GM12891 (cell line): ENCODE measurements at regions not wholly inside any gene's neighbourhood (a gene's known extent, or its start where the extent isn't known, plus 50 kb on each side); places are given as distances from the start of the nearest gene placed in this dataset.

Source experiments
- POLR2A ChIP-seq: IDR thresholded peaks from 2 replicates; pipeline ENCODE4 v1.6.1; 2011; ENCODE audit warnings: low read depth, low read length, control low read depth
- SPI1 ChIP-seq: IDR thresholded peaks from 2 replicates; pipeline ENCODE4 v1.6.1; 2011; ENCODE audit warnings: low read depth, low read length, control low read depth

- TF ChIP-seq SPI1 (no peak), POLR2A (no peak)
Observed at GRCh38 chr2:118693287-118693822, 154.1 kb downstream of the EN1 start.
